ENCODE measurements at regions not wholly inside any gene's neighbourhood (a gene's known extent, or its start where the extent isn't known, plus 50 kb on each side); places are given as distances from the start of the nearest gene placed in this dataset.

DNA sequence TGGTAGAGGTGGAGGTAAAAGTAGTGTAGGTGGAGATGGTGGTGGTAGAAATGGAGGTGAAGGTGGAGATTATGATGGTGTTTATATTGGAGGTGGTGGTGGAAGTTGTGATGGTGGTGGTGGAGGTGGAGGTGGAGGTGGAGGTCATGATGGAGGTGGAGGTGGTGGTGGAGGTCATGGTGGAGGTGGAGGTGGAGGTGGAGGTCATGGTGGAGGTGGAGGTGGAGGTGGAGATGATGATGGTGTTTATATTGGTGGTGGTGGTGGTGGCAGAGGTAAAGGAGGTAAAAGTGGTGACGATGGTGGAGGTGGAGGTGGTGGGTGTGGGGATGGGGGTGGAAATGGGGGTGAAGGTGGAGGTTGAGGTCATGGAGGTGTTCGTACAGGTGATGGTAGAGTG, 107.8 kb downstream of the ASB7 start:
- TF ChIP-seq, protein P1, sequence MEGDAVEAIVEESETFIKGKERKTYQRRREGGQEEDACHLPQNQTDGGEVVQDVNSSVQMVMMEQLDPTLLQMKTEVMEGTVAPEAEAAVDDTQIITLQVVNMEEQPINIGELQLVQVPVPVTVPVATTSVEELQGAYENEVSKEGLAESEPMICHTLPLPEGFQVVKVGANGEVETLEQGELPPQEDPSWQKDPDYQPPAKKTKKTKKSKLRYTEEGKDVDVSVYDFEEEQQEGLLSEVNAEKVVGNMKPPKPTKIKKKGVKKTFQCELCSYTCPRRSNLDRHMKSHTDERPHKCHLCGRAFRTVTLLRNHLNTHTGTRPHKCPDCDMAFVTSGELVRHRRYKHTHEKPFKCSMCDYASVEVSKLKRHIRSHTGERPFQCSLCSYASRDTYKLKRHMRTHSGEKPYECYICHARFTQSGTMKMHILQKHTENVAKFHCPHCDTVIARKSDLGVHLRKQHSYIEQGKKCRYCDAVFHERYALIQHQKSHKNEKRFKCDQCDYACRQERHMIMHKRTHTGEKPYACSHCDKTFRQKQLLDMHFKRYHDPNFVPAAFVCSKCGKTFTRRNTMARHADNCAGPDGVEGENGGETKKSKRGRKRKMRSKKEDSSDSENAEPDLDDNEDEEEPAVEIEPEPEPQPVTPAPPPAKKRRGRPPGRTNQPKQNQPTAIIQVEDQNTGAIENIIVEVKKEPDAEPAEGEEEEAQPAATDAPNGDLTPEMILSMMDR (IDR thresholded peaks at IDR 0.05; ENCODE audit: low read depth, low read length): no peak
- no peak for TF ChIP-seq POLR2A (IDR thresholded peaks at IDR 0.05; ENCODE audit: extremely low read depth, insufficient read length)
